ENCODE measurements at regions not wholly inside any gene's neighbourhood (a gene's known extent, or its start where the extent isn't known, plus 50 kb on each side); places are given as distances from the start of the nearest gene placed in this dataset.

DNA sequence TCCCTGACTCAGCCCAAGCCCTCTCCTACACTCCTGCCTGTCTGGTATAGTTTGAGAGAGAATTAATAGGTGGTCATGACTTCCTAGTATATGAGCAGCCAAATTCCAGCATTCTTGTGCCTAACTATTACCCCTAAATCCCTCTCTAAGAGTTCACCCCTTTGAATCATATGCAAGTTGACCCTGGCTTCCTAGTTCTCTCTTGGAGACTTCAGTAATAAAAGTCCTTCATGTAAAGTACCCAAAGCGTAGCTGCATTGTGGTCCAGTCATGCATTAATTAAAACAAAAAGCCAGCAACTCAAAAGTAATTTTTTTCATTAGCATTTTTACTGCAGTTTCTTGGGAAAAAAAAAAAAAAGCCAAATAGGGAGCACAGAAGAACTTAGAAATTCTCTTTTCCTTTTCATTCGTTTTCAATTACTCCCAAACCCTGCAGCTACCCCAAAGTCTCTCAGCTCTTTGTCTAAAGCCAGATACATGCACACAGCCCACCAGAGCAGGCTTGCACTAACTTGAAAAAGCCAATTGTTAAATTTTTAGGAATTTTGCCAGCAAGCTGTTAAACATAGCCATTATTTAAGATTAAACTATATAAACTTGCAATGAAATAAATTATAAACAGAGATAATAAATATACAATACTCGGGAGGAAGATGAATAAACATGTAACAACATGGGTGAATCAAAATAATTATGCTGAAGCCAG is 50.1 kb upstream of the STT3B start:
- no peak for DNase-seq

Data from CD4-positive, alpha-beta T cell treated with Interleukin-4 for 1 hour (primary cell).